GDM1 (cell line): ENCODE measurements at regions not wholly inside any gene's neighbourhood (a gene's known extent, or its start where the extent isn't known, plus 50 kb on each side); places are given as distances from the start of the nearest gene placed in this dataset.

Experiments used
- DNase-seq: peaks from one replicate; lab custom pipeline; 2025; lab: John Stamatoyannopoulos, UW

DNA sequence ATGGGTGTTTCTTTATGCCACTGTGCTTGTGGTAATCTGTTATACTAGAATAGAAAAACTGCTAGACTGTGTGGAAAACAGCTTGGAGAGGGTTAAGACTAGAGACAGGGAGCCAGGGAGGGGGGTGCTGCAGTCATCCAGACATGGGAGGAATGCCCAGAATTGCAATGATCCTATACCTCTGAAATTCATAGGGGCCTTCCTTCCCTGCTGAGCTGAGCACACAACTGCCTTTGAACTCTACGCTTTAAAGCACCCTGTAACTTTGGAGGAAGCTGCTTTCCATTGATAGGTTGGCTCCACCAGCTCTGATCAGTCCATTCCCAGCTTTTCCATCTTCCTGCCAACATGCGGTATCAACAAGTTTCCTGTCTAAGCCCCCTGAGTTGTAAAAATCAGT lies 155.9 kb upstream of the RASGEF1B start:
- DNase-seq: no peak

DNA sequence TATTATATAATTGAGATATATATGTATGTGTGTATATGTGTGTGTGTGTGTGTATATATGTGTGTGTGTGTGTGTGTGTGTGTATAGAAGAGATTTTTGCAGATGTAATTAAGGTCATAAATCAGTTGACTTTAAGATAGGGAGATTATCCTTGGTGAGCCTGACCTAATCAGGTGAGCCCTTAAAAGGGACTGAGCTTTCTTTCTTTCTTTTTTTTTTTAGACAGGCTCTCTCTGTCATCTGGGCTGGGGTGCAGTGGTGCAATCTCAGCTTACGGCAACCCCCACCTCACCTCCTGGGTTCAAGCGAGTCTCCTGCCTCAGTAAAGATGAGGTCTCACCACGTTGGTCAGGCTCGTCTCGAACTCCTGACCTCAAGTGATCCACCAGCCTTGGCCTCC lies 155.1 kb upstream of the RASGEF1B start:
- no peak for DNase-seq

DNA sequence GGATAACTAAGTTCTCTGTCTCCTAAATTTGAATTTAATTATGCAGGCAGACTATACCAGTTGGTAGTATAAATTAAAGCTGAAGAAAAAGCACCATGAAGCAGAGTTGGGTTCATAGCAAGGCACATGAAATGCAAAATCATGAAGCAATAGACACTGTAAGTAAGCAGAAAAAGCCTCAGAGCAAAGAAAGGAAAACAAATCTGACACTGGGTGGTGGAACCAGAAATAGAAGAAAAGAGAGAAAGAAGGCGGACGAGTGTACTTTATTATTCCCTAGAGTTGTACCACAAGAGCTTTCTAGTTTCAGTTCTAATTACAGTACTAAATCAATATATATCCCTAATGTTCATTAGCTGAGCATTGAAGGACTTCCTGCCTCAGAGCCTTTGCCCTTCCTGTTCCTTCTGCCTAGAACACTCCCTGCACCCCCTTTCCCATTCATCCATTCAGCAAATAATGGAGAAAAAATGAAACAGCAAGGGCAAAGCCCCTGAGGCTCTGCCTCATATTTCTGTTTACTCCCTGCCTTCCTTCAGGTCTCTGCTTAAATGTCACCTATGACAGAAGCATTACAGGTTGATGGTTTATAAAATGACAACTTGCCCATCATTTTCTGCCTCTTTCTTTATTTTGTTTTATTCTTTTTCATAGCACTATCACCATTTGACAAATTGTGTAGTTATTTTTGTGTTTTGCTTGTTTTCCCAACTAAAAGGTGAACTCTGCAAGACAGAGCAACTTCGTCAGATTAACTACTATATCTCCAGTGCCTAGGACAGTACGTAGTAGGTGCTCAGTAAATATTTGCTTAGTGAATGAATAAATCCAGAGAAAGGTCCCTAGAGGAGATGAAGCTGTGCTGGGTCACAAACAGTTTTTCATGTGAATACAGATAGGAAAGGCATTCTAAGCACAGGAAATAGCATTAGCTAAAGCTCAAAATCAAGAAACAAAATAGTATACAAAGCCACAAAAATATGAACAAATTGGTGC lies 154.0 kb upstream of the RASGEF1B start:
- no peak for DNase-seq

DNA sequence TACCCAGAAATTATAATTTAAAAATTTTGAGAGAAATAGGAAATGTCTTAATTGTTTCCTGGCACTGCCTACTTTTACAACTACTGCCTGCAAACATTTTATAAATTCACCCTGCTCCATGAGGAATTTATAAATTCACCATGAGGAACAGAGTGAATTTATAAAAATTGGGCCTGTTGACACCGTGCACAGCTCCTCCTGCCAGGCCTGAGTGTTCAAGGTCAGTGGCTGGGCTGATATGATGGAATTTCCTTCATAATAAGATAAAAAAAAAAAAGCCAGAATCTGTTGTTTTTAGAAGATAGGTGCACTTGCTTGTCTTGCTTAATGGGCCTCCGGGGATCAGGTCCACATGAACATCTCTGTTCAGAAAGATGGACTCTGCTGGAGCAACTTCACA lies 151.7 kb upstream of the RASGEF1B start:
- no peak for DNase-seq

DNA sequence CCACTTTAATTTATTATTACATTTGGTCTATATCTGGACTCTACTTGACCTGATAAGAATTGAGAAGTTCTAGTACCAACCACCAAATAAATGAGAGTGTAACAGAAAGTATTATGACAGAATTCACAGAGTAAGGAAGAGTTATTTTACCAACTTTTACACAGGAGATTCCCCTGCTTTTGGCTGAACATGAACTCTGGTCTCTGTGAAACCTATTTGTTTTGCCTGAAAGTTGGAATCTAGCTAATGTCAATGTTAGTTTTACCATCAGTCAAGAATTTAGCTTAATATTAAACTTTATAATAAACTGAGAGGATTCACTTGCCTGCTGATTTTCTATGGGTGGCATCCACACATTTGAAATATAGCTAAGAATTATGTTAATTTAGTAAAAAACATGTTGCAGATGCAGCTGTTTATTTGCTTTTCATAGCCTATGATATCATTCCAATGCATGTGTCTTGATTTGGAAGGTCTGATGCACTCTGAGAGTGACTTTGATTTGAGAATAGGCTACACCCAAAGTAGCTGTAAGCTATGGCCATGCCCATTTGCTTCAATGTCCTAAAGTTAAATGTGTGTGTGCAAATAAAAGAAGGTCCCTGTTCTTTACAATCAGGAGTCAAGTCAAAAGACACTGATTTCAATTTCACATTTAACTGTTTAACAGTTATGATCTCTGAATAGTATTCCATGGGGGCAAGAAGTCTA lies 150.9 kb upstream of the RASGEF1B start:
- DNase-seq: no peak

DNA sequence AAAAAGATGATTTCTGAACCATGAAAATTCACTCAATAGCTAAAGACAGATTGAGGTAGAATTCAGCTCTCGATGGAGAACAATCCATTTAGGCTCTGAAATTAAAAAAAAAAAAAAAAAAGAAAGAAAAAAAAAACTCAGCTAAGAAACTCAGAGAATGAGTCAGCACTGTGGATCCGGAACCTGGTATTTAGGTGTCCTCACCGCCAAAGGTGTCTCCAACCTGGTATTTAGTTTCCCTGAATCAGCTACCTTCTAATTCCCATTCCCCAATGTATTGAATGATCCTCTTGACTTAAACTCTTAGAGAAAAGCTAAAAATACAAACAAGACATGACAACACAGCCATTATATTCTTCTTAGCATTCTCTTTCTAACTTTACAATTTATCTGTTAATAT lies 150.3 kb upstream of the RASGEF1B start:
- no peak for DNase-seq

DNA sequence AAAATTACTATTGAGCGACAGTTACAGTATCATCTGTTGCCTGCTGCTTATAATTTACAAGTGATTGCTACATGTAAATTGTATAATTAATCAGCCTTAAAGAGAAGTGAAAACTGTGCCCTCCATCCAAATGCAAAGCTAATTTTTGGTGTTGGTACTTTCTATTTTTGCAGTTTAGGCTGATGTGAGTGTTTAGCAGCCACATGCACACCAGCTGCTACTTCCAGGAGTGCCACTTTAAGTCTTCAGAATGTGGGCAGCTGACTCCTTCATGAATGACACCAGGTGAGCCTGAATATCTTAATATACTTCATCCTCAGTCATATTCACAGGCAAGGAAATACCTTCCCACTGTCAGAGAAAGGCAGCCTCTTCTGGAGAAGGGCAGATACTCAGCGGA lies 149.8 kb upstream of the RASGEF1B start:
- no peak for DNase-seq

DNA sequence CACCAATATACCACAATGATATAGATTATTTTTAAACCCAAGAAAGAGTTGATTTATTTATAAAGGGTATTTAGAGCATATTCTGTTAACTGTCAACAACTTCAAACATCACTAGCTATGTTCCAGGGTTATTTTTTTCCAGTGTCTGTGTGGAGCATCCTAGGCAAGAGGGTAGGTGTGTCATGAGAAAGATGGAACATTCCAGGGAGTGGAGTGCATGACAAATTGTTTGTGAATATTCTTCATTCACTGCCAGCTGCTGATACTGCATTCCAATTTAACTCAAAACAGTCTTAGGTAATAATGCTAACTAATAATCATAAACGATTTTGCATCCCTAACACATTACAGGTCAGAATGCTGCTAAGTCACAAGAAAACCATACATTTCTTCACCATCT lies 148.7 kb upstream of the RASGEF1B start:
- no peak for DNase-seq

DNA sequence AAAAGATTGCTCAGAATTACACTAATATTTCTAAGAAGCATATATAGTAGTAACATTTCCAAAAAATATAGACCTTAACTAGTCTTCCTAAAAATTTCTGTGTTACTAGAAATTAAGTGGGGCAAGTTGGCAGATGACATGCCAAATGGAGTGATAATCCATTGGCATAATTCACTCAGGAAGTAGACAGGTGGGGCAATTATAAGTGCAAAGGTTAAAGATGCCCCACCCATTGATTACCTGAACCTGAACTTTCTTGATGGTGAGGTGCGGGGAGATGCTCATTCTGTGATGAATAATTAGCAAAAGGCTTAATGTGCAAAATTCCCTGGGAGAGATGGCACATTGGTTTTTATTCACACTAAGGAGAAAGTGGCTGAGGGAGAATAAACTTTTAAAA lies 145.8 kb upstream of the RASGEF1B start:
- DNase-seq: no peak

DNA sequence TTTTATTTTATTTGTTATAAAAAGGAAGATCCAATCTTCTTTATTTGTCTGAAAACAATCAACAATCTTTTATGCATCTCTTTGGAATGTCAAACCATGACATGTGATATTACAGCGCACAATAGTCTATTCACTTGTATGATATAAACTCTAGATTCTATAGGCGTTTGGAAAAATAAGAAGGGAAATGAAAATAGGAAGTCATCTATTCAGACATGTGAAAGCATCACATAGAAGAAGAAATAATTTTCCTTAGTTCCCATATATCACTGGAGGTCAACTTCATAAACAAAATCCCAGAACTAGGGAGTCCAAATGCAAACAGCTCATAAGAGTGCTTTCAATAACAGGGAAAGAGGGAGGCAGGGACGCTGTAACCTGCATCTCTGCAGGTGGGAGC lies 139.5 kb upstream of the RASGEF1B start:
- DNase-seq: no peak

DNA sequence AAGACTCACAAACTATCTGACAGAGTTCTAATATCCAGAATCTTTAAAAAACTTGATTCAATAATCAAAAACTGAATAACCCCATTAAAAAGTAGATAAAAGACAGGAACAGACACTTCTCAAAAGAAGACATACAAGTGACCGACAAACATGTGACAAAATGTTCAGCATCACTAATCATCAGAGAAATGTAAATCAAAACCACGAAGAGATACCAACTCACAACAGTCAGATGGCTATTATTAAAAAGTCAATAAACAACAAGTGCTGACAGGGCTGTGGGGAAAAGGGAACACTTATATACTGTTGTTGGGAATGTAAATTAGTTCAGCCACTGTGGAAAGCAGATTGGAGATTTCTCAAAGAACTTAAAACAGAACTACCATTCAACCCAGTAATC lies 138.1 kb upstream of the RASGEF1B start:
- no peak for DNase-seq

DNA sequence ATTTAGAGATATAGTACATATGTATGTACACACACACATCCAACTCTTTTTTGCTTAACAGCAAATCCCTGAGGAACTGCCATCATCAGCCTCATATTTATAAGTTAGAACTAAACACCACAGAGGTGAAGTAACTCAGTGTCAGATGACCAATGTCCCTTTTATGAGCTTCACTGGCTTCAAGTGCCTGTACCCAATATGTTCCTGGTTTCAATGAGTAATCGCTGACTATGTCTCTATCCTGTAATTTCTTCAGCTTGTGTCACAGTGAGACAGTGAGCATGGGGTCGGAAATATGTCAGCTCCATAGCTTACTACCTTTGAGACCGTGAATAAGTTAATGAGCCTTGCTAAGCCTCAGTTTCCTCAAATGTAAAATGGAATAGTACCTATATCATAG lies 136.2 kb upstream of the RASGEF1B start:
- DNase-seq: no peak

DNA sequence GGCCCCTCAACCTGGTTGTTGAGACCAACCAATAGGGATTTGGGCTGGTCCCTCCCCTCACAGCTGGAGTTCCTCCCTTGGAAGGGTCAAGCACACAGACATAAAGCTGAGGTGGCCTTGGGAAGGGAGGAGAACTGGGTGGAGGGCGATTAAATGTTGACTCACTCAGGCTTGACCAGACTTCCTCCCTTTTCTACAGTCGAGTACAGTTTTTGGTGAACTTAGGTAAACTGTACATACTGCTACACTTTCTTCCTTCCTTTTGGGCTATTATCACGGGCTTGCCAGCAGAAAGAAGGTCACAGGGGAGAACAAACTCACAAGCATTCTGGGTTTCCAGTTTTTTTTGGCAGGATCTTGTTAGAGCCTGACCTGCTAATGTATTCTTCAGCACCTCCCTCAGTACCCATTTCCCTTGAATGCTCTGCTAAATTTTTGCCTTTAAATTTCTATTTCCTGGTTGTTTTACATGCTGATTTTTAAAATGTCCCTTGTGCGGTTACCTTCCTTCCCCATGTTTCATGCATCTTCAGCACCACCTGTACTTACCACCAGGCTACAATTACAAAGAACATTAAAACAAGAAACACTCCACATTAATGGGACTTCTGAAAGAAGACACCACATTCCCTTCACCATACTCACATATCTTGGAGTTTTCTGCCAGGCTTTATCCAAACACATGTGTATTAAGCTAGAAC lies 135.2 kb upstream of the RASGEF1B start:
- DNase-seq: peak; percentile 26

DNA sequence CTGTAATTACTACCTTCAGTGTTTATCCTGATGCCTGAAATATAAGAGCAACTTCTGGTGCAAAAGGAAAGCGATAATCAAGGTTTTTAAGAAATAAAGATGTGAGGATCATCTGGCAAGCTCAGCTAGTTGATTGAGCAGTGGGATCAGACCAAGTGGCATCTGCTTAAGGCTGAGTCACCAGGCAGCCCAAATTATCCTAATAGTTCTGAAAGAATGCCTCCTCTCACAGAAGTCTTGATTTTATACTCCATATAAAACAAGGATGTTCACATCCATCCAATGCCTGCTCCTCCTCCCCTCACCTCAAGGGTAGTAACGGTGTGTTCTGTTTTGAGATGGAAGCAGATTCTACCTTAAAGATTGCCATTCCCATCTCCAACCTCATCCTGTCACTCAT lies 134.5 kb upstream of the RASGEF1B start:
- no peak for DNase-seq

DNA sequence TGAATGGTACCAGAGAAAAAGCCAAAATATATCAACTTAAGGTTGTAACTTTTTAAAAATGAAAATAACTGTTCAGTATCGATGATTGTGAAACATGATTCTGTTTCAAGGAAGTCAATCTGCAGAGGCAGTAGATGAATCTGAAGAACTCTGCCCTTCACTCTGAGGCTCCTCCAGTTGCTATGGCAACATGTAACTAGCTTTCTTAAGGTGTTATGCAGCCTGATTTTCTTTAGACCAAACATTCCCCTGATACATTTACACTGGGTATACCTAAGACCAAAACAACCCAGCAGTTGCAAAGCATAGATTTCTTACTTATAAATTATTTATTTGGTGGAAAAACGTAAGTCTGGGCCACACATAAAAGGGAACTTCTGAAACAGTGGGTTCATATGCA lies 133.6 kb upstream of the RASGEF1B start:
- DNase-seq: no peak

DNA sequence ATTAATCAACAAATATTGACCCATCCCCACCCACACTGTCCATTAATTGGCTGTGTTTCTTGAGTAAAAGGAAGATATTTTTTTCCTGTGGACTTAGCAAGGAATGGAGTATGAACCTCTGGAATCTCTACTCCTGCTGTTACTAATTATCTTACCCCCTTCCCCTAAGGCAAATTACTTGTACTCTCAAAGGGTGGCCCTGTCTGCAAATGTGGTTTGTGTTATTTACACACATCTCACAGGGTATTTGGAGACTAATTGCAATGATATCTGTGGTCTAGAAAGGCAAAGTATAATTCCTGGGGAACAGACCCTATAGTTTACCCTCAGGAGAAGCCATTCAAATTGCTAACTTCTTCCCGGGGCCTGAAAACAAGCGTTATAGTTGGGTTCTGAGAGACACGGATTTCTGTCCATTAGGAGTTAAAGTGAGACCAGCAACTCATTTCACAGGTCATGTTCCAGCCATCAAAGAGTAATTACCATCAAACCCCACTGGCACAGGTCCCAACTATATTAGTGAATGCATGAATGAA lies 133.0 kb upstream of the RASGEF1B start:
- no peak for DNase-seq

DNA sequence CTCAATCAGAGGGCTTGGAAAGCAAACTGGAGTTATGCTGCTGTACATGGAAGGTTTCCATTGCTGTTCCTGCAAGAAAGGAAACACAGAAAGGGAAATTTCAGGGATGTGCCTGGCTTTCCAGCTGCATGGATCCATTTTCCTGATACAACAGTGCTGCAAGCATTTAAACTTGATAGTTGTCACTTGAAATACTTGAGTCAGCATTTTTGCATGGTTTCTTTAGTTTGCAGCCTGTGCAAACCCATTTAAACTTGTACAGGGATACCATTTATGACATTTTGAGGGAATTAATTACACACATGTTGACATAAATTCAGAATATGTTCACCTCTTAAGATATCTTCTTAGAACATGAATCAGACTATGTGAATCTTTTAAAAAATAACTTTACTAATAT lies 131.1 kb upstream of the RASGEF1B start:
- no peak for DNase-seq

DNA sequence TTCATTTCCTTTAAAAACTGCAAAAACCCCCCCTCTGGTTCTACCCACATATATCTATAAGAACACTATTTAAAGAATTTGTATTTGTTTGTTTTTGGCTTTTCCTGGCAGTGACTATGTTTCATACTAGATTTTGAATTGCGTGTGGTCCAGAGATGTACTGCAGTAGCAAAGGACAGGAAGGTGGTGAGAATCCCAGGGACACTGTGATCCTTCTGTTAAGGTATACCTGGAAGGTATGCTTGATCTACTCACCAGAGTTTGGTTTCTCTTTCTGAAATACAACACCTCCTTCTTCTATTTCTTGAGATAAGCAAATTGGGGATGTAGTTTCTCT lies 129.6 kb upstream of the RASGEF1B start:
- DNase-seq: no peak

DNA sequence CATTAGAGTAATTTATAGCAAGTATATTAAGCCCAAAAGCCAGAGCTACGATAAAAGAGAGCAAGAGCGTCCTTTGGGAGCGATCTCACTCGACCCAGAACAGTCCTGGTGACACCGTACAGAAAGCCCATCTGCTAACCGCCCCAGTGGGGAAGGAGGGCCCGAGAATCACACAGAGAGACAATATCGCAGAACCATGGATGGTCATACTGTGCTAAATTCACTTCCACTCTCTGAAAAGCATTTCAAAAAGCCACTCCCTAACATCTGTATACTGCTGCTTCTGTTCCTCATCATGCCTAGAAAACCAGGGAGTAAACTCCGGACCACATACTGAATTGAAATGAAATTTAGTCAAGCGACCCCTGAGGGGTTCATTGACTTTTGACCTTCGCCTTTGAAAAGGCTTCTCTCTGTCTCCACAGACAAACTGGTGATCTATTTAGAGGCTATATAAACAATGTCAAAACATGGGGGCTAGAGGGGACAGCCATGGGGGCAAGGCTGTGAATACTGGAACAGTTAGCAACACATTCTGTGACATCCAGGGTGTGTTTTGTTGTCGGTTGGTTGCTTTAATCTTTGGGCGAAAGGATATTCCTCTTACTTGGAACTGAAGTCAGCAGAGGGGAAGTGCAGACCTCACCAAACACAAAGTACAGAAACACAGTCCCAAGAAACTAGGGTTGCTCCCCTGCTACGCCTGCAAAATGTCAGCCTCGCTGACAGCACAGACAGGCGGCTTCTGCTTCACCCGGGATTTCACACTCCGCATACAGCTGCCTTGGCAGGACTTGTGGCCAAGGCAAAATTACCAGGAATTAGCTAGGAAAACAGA lies 129.0 kb upstream of the RASGEF1B start:
- no peak for DNase-seq

DNA sequence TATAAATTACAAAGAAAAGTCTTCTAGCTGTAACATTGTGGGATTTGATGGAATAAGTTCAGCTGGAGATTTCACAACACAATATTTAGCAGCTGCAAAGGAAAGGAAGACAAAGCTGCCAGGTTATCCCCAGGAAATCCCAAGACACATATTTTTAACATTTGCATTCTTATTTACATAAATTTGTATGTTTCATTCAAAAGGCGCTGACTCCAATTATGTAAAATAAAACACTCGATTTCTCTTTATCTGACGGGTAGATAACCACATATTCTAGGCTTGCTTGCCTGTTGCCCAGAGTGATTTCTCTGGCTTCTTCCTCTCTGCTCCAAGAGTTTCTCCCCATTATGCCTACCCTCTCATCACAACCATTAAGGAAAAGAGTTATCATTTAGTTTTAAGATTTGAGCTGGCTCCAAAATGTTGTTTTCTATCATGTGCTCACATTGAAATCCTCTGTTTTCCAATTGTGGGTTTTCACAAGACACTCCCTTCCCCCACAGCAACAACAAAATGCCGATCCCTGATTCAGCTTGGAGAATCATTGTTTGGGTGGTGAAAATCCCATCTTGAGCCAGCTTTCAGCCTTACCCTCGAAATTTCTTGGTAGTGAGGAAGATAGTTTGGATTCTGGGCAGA lies 128.2 kb upstream of the RASGEF1B start:
- no peak for DNase-seq
